Peyer's patch (tissue), 4 donors: ENCODE measurements at regions not wholly inside any gene's neighbourhood (a gene's known extent, or its start where the extent isn't known, plus 50 kb on each side); places are given as distances from the start of the nearest gene placed in this dataset.

Experiments
- POLR2A ChIP-seq, 2 donors: fragments of 450-650 bp; IDR thresholded peaks; one replicate each; pipeline ENCODE4 v1.5.1; 2017; ENCODE audit warnings: antibody characterized with exemption in 2 of 2, mild to moderate bottlenecking in 2 of 2, moderate library complexity in 2 of 2
- TF ChIP-seq, protein P1 (sequence below), 6 experiments: fragments of 450-650 bp in 4 of 6; fragments of 200-600 bp in 2 of 6; sonication (generic) in 1 of 6; IDR thresholded peaks; one replicate each; pipeline ENCODE4 v1.5.1; 2017 to 2019; ENCODE audit warnings: antibody characterized with exemption in 6 of 6, mild to moderate bottlenecking in 3 of 6, moderate library complexity in 1 of 6

DNA sequence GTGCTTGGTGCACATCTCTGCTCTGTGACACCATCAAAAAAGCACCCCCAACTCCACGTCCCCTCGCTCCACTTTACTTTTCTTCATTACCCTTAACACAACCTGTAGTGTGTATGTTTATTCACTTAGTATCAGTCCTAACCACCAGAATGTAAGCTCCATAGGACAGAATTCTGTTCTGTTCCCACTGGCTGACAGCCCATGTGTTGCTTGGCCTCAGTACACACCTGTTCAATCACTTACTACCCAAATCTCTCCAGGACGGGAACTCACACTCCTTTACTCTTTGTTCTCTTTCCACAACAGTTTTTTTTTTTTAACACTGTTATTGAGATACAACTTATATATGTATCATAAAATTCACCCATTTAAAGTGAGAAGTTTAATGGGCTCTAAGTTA lies 119.6 kb downstream of the MAF start:
- TF ChIP-seq, protein P1, sequence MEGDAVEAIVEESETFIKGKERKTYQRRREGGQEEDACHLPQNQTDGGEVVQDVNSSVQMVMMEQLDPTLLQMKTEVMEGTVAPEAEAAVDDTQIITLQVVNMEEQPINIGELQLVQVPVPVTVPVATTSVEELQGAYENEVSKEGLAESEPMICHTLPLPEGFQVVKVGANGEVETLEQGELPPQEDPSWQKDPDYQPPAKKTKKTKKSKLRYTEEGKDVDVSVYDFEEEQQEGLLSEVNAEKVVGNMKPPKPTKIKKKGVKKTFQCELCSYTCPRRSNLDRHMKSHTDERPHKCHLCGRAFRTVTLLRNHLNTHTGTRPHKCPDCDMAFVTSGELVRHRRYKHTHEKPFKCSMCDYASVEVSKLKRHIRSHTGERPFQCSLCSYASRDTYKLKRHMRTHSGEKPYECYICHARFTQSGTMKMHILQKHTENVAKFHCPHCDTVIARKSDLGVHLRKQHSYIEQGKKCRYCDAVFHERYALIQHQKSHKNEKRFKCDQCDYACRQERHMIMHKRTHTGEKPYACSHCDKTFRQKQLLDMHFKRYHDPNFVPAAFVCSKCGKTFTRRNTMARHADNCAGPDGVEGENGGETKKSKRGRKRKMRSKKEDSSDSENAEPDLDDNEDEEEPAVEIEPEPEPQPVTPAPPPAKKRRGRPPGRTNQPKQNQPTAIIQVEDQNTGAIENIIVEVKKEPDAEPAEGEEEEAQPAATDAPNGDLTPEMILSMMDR (IDR thresholded peaks at IDR 0.05): no peak
- TF ChIP-seq POLR2A (IDR thresholded peaks at IDR 0.05): no peak
